K562 (cell line): ENCODE measurements at regions not wholly inside any gene's neighbourhood (a gene's known extent, or its start where the extent isn't known, plus 50 kb on each side); places are given as distances from the start of the nearest gene placed in this dataset.

Experiments used
- ATAC-seq: fragments of 200-7000 bp; cut with Tn5 transposase; 3 replicates; pipeline ENCODE4 v1.9.1; 2020; ENCODE audit warnings: moderate library complexity
- BruUV-seq: library from RNA; stranded (reverse); fragments of 400-500 nt; replicated peaks from 2 replicates; lab custom pipeline; 2021; lab: Mats Ljungman, UMichigan
- CTCF ChIA-PET: fragments of 300-600 bp; formaldehyde crosslinking; extraction: SDS; loops from one replicate; lab custom pipeline; 2021; ENCODE audit warnings: low intra/inter-chr PET ratio; lab: Yijun Ruan, JAX
- POLR2A ChIA-PET: fragments of 300-600, 350-650 bp; sonication (Branson Sonifier 250); formaldehyde crosslinking; extraction: SDS; loops from one replicate; lab custom pipeline; 2021; ENCODE audit warnings: antibody characterized with exemption, inconsistent platforms; lab: Yijun Ruan, JAX
- DNase-seq, 4 experiments: peaks; one replicate each; pipeline versions ENCODE4 v3.0.0 to v3.0.0-alpha.2; 2011 to 2018; ENCODE audit warnings: low spot score in 3 of 4, mixed read lengths in 3 of 4; ENCODE audit errors: extremely low read depth in 1 of 4
- FAIRE-seq: peaks from 2 replicates; lab custom pipeline; 2011; peaks lifted over from hg19 to GRCh38; lab: Jason Lieb, UNC
- H2AFZ ChIP-seq: 2 replicates; pipeline ENCODE4 v1.6.0; 2011; ENCODE audit warnings: low read depth, low read length, control low read depth, inconsistent platforms
- H3K27ac ChIP-seq: fragments of 200-600 bp; 3 replicates; pipeline ENCODE4 v1.8.0; 2011; ENCODE audit warnings: low read depth, mild to moderate bottlenecking, control low read depth, inconsistent platforms, low read length, moderate library complexity, mixed read lengths; ENCODE audit errors: extremely low read depth
- H3K27me3 ChIP-seq, 2 experiments: fragments of 300-600 bp in 1 of 2; 2 replicates in 1 of 2; 3 replicates in 1 of 2; pipeline versions ENCODE4 v1.6.0 to v1.8.0; 2011; ENCODE audit warnings: inconsistent platforms in 2 of 2, low read length in 2 of 2, mild to moderate bottlenecking in 1 of 2, mixed read lengths in 1 of 2, moderate library complexity in 1 of 2; ENCODE audit not compliant: control insufficient read depth in 2 of 2, insufficient read depth in 2 of 2
- H3K36me3 ChIP-seq: fragments of 300-600 bp; 3 replicates; pipeline ENCODE4 v1.8.0; 2011; ENCODE audit warnings: mild to moderate bottlenecking, low read length, inconsistent platforms; ENCODE audit not compliant: control insufficient read depth, insufficient read depth
- H3K4me1 ChIP-seq, 2 experiments: fragments of 200-600 bp in 1 of 2; replicated peaks in 1 of 2; 2 replicates in 1 of 2; 3 replicates in 1 of 2; pipeline versions ENCODE4 v1.5.1 to v1.8.0; 2011; ENCODE audit warnings: inconsistent platforms in 2 of 2, low read length in 2 of 2, mild to moderate bottlenecking in 1 of 2, mixed read lengths in 1 of 2, moderate library complexity in 1 of 2; ENCODE audit not compliant: control insufficient read depth in 2 of 2, insufficient read depth in 2 of 2
- H3K4me2 ChIP-seq: 2 replicates; pipeline ENCODE4 v1.6.1; 2011; ENCODE audit warnings: low read length, control low read depth, inconsistent platforms, mixed read lengths; ENCODE audit not compliant: insufficient read depth
- H3K4me3 ChIP-seq: fragments of 200-600 bp; sonication (generic), shearing (Covaris generic); 2 replicates; pipeline ENCODE4 v1.5.1; 2016; ENCODE audit warnings: control low read depth, inconsistent platforms
- H3K79me2 ChIP-seq: fragments of 200-600 bp; 3 replicates; pipeline ENCODE4 v1.8.0; 2011; ENCODE audit warnings: low read length, inconsistent platforms; ENCODE audit not compliant: control insufficient read depth, insufficient read depth
- H3K9ac ChIP-seq, 2 experiments: 2 replicates each; pipeline versions ENCODE4 v1.6.0 to v1.6.1; 2011; ENCODE audit warnings: low read depth in 2 of 2, low read length in 2 of 2, control low read depth in 1 of 2, inconsistent platforms in 1 of 2, mild to moderate bottlenecking in 1 of 2, mixed read lengths in 1 of 2; ENCODE audit not compliant: insufficient read depth in 1 of 2
- H3K9me1 ChIP-seq: one replicate; pipeline ENCODE4 v1.6.0; 2011; ENCODE audit warnings: inconsistent platforms, mild to moderate bottlenecking, low read length, moderate library complexity; ENCODE audit not compliant: control insufficient read depth, insufficient read depth
- H3K9me3 ChIP-seq: replicated peaks from 2 replicates; pipeline ENCODE4 v1.5.1; 2011; ENCODE audit warnings: low read depth, low read length, inconsistent platforms; ENCODE audit not compliant: control insufficient read depth, insufficient read depth
- H4K20me1 ChIP-seq: replicated peaks from 2 replicates; pipeline ENCODE4 v1.6.1; 2011; ENCODE audit warnings: low read length, inconsistent platforms, mixed read lengths; ENCODE audit not compliant: control insufficient read depth, insufficient read depth
- LARP7 ChIP-seq: fragments of 450-650 bp; IDR thresholded peaks from 2 replicates; pipeline ENCODE4 v1.6.1; 2016
- LEF1 ChIP-seq: fragments of 450-650 bp; IDR thresholded peaks from 2 replicates; pipeline ENCODE4 v1.6.1; 2016; ENCODE audit warnings: mild to moderate bottlenecking
- MXI1 ChIP-seq: IDR thresholded peaks from 2 replicates; pipeline ENCODE4 v1.6.1; 2011; ENCODE audit warnings: low read depth, mild to moderate bottlenecking, improper control_type of control experiment, low read length
- NCOR1 ChIP-seq: fragments of 450-650 bp; IDR thresholded peaks from 2 replicates; pipeline ENCODE4 v1.6.1; 2016; ENCODE audit warnings: mild to moderate bottlenecking, moderate library complexity
- RCOR1 ChIP-seq, 2 experiments: IDR thresholded peaks; 2 replicates each; pipeline ENCODE4 v1.6.1; 2012; ENCODE audit warnings: low read depth in 2 of 2, low read length in 2 of 2, borderline replicate concordance in 1 of 2, improper control_type of control experiment in 1 of 2
- SLC30A9 ChIP-seq: fragments of 250-450 bp; sonication (Bioruptor Pico); IDR thresholded peaks from 2 replicates; pipeline ENCODE4 v1.8.0; 2022; ENCODE audit warnings: mild to moderate bottlenecking, moderate library complexity
- TAF1 ChIP-seq: IDR thresholded peaks from 2 replicates; pipeline ENCODE4 v1.6.1; 2011; ENCODE audit warnings: mild to moderate bottlenecking, low read length, moderate library complexity; ENCODE audit not compliant: insufficient read depth, control insufficient read depth, severe bottlenecking; ENCODE audit errors: extremely low read depth
- ZNF717 ChIP-seq: fragments of 250-450 bp; sonication (Bioruptor Pico); IDR thresholded peaks from 2 replicates; pipeline ENCODE4 v1.5.0; 2021
- WGBS: fragments of 100-300 bp; shearing (Covaris generic); methylation state at CpG from one replicate; pipeline ENCODE4 v1.1.6; 2016; ENCODE audit warnings: low coverage, mixed read lengths; ENCODE audit not compliant: insufficient coverage; ENCODE audit errors: missing lambda C conversion rate; 5-methylcytosine and 5-hydroxymethylcytosine counted together
- in situ Hi-C: fragments of 300-500 bp; cut with MboI; formaldehyde crosslinking; loops from 4 replicates; pipeline ENCODE4 v1.15.0; 2018; ENCODE audit warnings: inconsistent platforms, mixed read lengths
- intact Hi-C: fragments of 100-400 bp; cut with micrococcal nuclease; formaldehyde crosslinking; loops from 2 replicates; pipeline ENCODE4 v1.14.2; 2022
- TF ChIP-seq, protein P1 (sequence below): fragments of 450-650 bp; conservative IDR thresholded peaks from 2 replicates; pipeline ENCODE4 v1.6.1; 2016; ENCODE audit warnings: missing genetic modification characterization, low read depth, mild to moderate bottlenecking, control low read depth, missing compliant biosample characterization
- TF ChIP-seq, protein P2 (sequence below): fragments of 250-450 bp; sonication (Bioruptor Pico); IDR thresholded peaks from 2 replicates; pipeline ENCODE4 v1.4.0; 2020; ENCODE audit warnings: mild to moderate bottlenecking, moderate library complexity

DNA sequence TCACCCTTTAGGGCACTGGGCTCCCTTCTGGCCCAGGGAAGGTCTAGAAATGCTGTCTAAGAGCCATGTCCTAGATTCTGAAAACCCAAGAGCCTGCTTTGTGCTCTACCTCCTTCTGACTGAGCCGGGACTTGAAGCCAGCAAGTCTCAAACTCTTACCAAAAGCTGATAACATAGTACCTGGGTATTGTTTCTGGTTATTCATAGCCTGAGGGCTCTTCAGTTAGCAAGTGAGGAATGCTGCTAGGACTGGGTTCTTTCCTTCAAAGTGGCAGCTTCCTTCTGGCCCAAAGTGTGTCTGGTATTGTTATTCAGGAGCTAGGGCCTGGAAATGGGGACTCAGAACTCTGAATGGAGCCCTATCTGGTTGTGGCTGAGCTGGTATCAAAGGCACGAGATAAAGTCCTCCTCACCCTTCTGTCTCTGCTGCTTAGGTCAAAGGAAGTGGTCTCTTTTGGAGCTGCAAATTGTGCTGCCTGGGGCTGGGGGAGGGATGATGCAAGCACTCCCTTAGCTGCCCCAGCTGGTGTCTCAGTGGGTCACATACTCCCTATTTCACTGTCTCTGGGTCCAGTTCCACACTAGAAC, 696.0 kb upstream of the CCDC179 start:
- no peaks in the 10 kb centered on the region for H3K27me3 ChIP-seq
- H2AFZ ChIP-seq: no peak overlapping the region
- CTCF ChIA-PET: no interaction called here
- no peak overlapping the region for H3K4me3 ChIP-seq
- no peaks in the 10 kb centered on the region for H3K79me2 ChIP-seq
- H3K36me3 ChIP-seq: no peaks in the 10 kb centered on the region
- no peaks in the 10 kb centered on the region for H3K9me1 ChIP-seq
- ATAC-seq: no peak
- no peak overlapping the region for H3K9ac ChIP-seq
- in situ Hi-C loops: no loop called here
- FAIRE-seq: no peak
- TF ChIP-seq SLC30A9 (CRISPR knock-in tag) (no peak), LARP7 (no peak), NCOR1 (no peak), ZNF717 (no peak), RCOR1 (IDR thresholded peaks at IDR 0.05; ENCODE audit: borderline replicate concordance in 1 of 2, low read depth in 2 of 2, low read length in 2 of 2) (no peak), MXI1 (no peak), LEF1 (no peak), TAF1 (no peak)
- TF ChIP-seq, protein P1, sequence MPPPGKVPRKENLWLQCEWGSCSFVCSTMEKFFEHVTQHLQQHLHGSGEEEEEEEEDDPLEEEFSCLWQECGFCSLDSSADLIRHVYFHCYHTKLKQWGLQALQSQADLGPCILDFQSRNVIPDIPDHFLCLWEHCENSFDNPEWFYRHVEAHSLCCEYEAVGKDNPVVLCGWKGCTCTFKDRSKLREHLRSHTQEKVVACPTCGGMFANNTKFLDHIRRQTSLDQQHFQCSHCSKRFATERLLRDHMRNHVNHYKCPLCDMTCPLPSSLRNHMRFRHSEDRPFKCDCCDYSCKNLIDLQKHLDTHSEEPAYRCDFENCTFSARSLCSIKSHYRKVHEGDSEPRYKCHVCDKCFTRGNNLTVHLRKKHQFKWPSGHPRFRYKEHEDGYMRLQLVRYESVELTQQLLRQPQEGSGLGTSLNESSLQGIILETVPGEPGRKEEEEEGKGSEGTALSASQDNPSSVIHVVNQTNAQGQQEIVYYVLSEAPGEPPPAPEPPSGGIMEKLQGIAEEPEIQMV (tag): no peak
- TF ChIP-seq, protein P2, sequence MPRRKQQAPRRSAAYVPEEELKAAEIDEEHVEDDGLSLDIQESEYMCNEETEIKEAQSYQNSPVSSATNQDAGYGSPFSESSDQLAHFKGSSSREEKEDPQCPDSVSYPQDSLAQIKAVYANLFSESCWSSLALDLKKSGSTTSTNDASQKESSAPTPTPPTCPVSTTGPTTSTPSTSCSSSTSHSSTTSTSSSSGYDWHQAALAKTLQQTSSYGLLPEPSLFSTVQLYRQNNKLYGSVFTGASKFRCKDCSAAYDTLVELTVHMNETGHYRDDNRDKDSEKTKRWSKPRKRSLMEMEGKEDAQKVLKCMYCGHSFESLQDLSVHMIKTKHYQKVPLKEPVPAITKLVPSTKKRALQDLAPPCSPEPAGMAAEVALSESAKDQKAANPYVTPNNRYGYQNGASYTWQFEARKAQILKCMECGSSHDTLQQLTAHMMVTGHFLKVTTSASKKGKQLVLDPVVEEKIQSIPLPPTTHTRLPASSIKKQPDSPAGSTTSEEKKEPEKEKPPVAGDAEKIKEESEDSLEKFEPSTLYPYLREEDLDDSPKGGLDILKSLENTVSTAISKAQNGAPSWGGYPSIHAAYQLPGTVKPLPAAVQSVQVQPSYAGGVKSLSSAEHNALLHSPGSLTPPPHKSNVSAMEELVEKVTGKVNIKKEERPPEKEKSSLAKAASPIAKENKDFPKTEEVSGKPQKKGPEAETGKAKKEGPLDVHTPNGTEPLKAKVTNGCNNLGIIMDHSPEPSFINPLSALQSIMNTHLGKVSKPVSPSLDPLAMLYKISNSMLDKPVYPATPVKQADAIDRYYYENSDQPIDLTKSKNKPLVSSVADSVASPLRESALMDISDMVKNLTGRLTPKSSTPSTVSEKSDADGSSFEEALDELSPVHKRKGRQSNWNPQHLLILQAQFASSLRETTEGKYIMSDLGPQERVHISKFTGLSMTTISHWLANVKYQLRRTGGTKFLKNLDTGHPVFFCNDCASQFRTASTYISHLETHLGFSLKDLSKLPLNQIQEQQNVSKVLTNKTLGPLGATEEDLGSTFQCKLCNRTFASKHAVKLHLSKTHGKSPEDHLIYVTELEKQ (CRISPR knock-in tag): no peak
- BruUV-seq: no TSS peak
- no peak for DNase-seq
- no peak overlapping the region for H3K4me2 ChIP-seq
- WGBS: 0% methylated on average over 1 of the region's 2 CpGs
- intact Hi-C loops: no loop called here
- POLR2A ChIA-PET: no interaction called here
- H4K20me1 ChIP-seq: no peaks in the 10 kb centered on the region
- H3K27ac ChIP-seq: no peak overlapping the region
- H3K4me1 ChIP-seq: no peaks in the 10 kb centered on the region
- H3K9me3 ChIP-seq: no peaks in the 10 kb centered on the region
